ENCODE measurements at regions not wholly inside any gene's neighbourhood (a gene's known extent, or its start where the extent isn't known, plus 50 kb on each side); places are given as distances from the start of the nearest gene placed in this dataset.
"Not testable (repeated sequence)": the region's sequence is repeated elsewhere in the genome, so short reads cannot be mapped to it uniquely, and the experiment has no call there.

- DNase-seq (ENCODE audit: low spot score): no peak
- in situ Hi-C loops (cut with HindIII; ENCODE audit: low sequenced_read_pairs): no loop called here
Observed at GRCh38 chr13:104949840-104950740, 1585.4 kb downstream of the EFNB2 start.

GRCh38 chr13:104944176-104944575, 1591.3 kb downstream of the EFNB2 start:
- in situ Hi-C loops (cut with HindIII; ENCODE audit: low sequenced_read_pairs): no loop called here

DNA sequence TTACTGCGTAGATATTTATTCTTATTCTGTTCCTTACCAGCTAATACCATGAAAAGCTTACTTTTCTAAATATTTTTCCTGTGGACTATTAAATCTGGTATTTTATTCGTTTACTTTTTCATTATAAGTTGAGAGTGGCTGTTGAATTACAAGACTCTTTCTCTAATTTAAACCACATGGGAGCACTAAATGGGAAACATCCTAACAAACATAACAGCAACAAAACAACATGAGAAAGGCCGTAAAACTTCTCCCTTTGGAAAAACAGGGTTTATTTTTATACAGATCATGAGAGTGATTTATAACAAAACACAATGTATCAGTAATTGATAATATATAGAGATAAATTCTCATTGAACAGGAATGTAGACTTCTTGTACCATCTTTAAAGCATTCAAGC, 1592.1 kb downstream of the EFNB2 start:
- in situ Hi-C loops (cut with HindIII; ENCODE audit: low sequenced_read_pairs): no loop called here
- DNase-seq (ENCODE audit: low spot score): no peak

More at GRCh38 chr13:104944176-104944575, 1591.3 kb downstream of the EFNB2 start:
- DNase-seq (ENCODE audit: low spot score): no peak

- in situ Hi-C loops (cut with HindIII; ENCODE audit: low sequenced_read_pairs): no loop called here
- DNase-seq (ENCODE audit: low spot score): peak; percentile 8
Observed at GRCh38 chr13:104937881-104938280, 1597.6 kb downstream of the EFNB2 start.

- in situ Hi-C loops (cut with HindIII; ENCODE audit: low sequenced_read_pairs): no loop called here
- DNase-seq (ENCODE audit: low spot score): no peak
Observed at GRCh38 chr13:104936304-104936703, 1599.2 kb downstream of the EFNB2 start.

DNA sequence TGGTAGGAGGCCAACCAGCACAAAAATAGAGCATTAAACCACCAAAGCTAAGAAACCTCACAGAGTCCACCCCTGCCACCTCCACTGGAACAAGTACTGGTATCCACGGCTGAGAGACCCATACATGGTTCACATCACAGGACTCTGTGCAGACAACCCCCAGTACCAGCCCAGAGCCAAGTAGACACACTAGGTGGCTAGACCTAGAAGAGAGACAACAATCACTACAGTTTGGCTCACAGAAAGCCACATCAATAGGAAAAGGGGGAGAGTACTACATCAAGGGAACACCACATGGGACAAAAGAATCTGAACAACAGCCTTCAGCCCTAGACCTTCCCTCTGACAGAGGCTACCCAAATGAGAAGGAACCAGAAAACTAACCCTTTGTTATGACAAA, 1614.9 kb downstream of the EFNB2 start:
- DNase-seq (ENCODE audit: low spot score); in situ Hi-C loops (cut with HindIII; ENCODE audit: low sequenced_read_pairs): not testable (repeated sequence)

GRCh38 chr13:104920091-104920490, 1615.4 kb downstream of the EFNB2 start:
- DNase-seq (ENCODE audit: low spot score): no peak
- in situ Hi-C loops (cut with HindIII; ENCODE audit: low sequenced_read_pairs): no loop called here

GRCh38 chr13:104900191-104900817, 1635.2 kb downstream of the EFNB2 start:
- in situ Hi-C loops (cut with HindIII; ENCODE audit: low sequenced_read_pairs): no loop called here
- peak; percentile 15 for DNase-seq (ENCODE audit: low spot score)

- no peak for DNase-seq (ENCODE audit: low spot score)
- in situ Hi-C loops (cut with HindIII; ENCODE audit: low sequenced_read_pairs): no loop called here
Observed at GRCh38 chr13:104898484-104898883, 1637.0 kb downstream of the EFNB2 start.

GRCh38 chr13:104895521-104895920, 1639.9 kb downstream of the EFNB2 start:
- DNase-seq (ENCODE audit: low spot score): no peak
- in situ Hi-C loops (cut with HindIII; ENCODE audit: low sequenced_read_pairs): no loop called here

GRCh38 chr13:104875038-104875754, 1660.3 kb downstream of the EFNB2 start:
- no peak for DNase-seq (ENCODE audit: low spot score)
- in situ Hi-C loops (cut with HindIII; ENCODE audit: low sequenced_read_pairs): no loop called here

GRCh38 chr13:104872153-104872552, 1663.3 kb downstream of the EFNB2 start:
- in situ Hi-C loops (cut with HindIII; ENCODE audit: low sequenced_read_pairs): no loop called here
- DNase-seq (ENCODE audit: low spot score): no peak

DNA sequence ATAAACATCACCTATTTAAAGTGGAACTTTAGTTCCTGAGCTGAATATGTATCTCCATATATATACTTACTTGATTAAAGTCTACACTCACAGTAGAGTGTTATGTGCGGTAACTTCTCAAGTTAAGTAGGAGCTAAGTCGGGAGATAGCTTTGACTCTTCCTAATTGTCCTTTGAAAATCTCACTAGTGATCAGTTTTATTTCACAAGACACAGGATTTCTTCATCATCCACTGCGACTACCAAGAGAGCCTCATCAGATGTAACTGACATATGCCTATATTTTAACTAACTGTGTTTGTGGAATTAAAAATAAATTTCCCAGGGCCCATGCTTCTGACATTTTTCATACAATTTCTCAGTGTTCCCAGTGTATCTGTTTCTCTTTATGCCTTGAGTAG, 1664.0 kb downstream of the EFNB2 start:
- no peak for DNase-seq (ENCODE audit: low spot score)
- in situ Hi-C loops (cut with HindIII; ENCODE audit: low sequenced_read_pairs): no loop called here

GRCh38 chr13:104869501-104869900, 1666.0 kb downstream of the EFNB2 start:
- no peak for DNase-seq (ENCODE audit: low spot score)
- in situ Hi-C loops (cut with HindIII; ENCODE audit: low sequenced_read_pairs): no loop called here

DNA sequence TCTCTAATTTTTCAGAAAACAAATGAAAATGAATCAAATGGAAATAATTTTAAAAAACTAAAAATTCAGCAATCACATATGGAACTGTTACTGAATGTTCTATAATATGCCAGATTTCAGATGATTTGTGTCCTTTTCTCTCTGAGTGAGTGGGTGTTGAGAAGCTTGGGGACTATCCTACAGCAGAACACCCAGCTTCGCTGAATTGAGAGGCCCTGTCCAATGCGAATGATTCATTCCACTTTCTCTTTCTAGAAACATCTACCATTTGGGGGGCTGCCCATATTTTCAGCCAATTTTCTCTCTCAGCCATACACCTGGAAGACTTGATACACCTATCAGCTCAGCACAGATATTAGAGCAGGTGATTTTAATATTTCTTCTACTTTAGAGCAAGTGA, 1666.7 kb downstream of the EFNB2 start:
- in situ Hi-C loops (cut with HindIII; ENCODE audit: low sequenced_read_pairs): no loop called here
- no peak for DNase-seq (ENCODE audit: low spot score)

- in situ Hi-C loops (cut with HindIII; ENCODE audit: low sequenced_read_pairs): no loop called here
- DNase-seq (ENCODE audit: low spot score): no peak
Observed at GRCh38 chr13:104855581-104855980, 1679.9 kb downstream of the EFNB2 start.

GRCh38 chr13:104854698-104855097, 1680.8 kb downstream of the EFNB2 start:
- DNase-seq (ENCODE audit: low spot score): no peak
- in situ Hi-C loops (cut with HindIII; ENCODE audit: low sequenced_read_pairs): no loop called here

DNA sequence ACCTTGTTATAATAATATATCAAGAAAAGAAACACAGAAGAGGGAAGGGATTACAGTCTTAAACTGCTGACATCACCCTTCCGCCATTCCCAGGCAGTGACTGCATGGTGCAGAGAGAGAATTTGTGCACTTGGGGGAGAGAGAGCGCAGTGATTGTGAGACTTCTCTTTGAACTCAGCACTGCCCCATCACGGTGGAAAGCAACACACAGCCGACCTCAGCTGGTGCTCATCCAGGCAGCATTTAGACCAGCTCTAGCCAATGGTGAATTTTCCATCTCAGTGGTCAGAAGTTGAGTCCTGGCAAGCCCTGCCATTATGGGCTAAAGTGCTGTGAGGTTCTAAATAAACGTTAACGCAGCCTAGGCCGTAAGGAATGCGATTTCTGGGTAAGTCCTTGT, 1681.5 kb downstream of the EFNB2 start:
- in situ Hi-C loops (cut with HindIII; ENCODE audit: low sequenced_read_pairs): no loop called here
- no peak for DNase-seq (ENCODE audit: low spot score)

DNA sequence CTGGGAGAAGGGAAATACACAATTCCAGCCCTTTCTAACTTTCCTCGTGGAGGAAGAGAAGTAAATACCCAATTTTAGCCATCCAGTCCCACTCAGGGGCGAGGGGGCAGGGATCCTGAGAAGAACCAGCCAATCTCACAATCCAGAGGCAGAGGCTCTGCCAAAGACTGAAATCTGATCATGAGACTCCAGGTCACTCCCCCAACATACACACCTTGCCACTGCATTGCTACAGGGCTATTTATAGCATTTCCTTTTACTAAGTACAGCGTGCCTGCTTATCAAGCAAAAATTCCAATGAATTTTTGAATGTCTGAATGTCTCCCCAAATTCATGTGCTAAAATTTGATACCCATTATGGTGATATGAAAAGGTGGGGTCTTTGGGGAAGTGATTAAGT, 1687.5 kb downstream of the EFNB2 start:
- in situ Hi-C loops (cut with HindIII; ENCODE audit: low sequenced_read_pairs): no loop called here

DNA sequence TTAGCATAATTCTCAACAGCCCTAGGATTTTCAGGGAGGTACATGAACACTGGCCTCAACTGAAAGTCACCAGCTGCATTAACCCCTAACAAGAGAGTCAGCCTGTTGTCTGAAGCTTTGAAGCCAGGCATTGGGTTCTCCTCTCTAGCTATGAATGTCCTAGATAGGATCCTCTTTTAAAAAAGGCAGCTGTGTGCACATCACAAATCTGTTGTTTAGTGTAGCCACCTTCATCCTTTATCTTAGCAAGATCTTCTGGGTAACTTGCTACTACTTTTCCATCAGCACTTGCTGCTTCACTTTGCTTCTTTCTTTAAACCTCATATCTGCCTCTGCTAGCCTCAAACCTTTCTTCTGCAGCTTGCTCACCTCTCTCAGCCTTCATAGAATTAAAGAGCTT, 1692.1 kb downstream of the EFNB2 start:
- in situ Hi-C loops (cut with HindIII; ENCODE audit: low sequenced_read_pairs): no loop called here
- DNase-seq (ENCODE audit: low spot score): no peak

More for the DNA sequence above, 1687.5 kb downstream of the EFNB2 start:
- DNase-seq (ENCODE audit: low spot score): no peak
